ENCODE measurements at regions not wholly inside any gene's neighbourhood (a gene's known extent, or its start where the extent isn't known, plus 50 kb on each side); places are given as distances from the start of the nearest gene placed in this dataset.
"Not testable (repeated sequence)": the region's sequence is repeated elsewhere in the genome, so short reads cannot be mapped to it uniquely, and the experiment has no call there.

GRCh38 chr6:169099411-169100202 lies 154.0 kb downstream of the THBS2 start:
- DNase-seq = no peak

- DNase-seq = not testable (repeated sequence)
Observed at GRCh38 chr6:169098651-169099050, 155.0 kb downstream of the THBS2 start.

- no peak for DNase-seq
Observed at GRCh38 chr6:169098116-169098515, 155.5 kb downstream of the THBS2 start.

GRCh38 chr6:169097381-169097959 lies 156.2 kb downstream of the THBS2 start:
- DNase-seq = no peak

GRCh38 chr6:169096388-169096787 lies 157.3 kb downstream of the THBS2 start:
- no peak for DNase-seq

GRCh38 chr6:169095153-169095552 lies 158.5 kb downstream of the THBS2 start:
- no peak for DNase-seq

- DNase-seq = no peak
Observed at GRCh38 chr6:169094552-169094950, 159.1 kb downstream of the THBS2 start.

- no peak for DNase-seq
Observed at GRCh38 chr6:169093770-169094551, 159.7 kb downstream of the THBS2 start.

- no peak for DNase-seq
Observed at GRCh38 chr6:169093066-169093723, 160.5 kb downstream of the THBS2 start.

GRCh38 chr6:169092375-169092774 lies 161.3 kb downstream of the THBS2 start:
- no peak for DNase-seq

- DNase-seq = not testable (repeated sequence)
Observed at GRCh38 chr6:169090514-169091127, 163.0 kb downstream of the THBS2 start.

GRCh38 chr6:169088762-169089161 lies 164.9 kb downstream of the THBS2 start:
- no peak for DNase-seq

GRCh38 chr6:169087443-169088041 lies 166.1 kb downstream of the THBS2 start:
- DNase-seq = no peak

GRCh38 chr6:169086616-169087015 lies 167.0 kb downstream of the THBS2 start:
- DNase-seq = not testable (repeated sequence)

- DNase-seq = no peak
Observed at GRCh38 chr6:169086020-169086419, 167.6 kb downstream of the THBS2 start.

GRCh38 chr6:169085466-169085865 lies 168.2 kb downstream of the THBS2 start:
- DNase-seq = no peak

- DNase-seq = not testable (repeated sequence)
Observed at GRCh38 chr6:169084557-169084956, 169.1 kb downstream of the THBS2 start.

- DNase-seq = no peak
Observed at GRCh38 chr6:169084067-169084466, 169.6 kb downstream of the THBS2 start.

GRCh38 chr6:169083508-169083874 lies 170.2 kb downstream of the THBS2 start:
- DNase-seq = no peak

GRCh38 chr6:169082817-169083507 lies 170.7 kb downstream of the THBS2 start:
- no peak for DNase-seq

- DNase-seq = no peak
Observed at GRCh38 chr6:169082093-169082492, 171.6 kb downstream of the THBS2 start.

GRCh38 chr6:169081248-169081647 lies 172.4 kb downstream of the THBS2 start:
- no peak for DNase-seq

Data from midbrain (tissue), 1 donor.